MV-4-11 (cell line): ENCODE measurements at regions not wholly inside any gene's neighbourhood (a gene's known extent, or its start where the extent isn't known, plus 50 kb on each side); places are given as distances from the start of the nearest gene placed in this dataset.
"Not testable (repeated sequence)": the region's sequence is repeated elsewhere in the genome, so short reads cannot be mapped to it uniquely, and the experiment has no call there.

Source experiments
- DNase-seq: peaks from one replicate; lab custom pipeline; 2025; lab: John Stamatoyannopoulos, UW

DNA sequence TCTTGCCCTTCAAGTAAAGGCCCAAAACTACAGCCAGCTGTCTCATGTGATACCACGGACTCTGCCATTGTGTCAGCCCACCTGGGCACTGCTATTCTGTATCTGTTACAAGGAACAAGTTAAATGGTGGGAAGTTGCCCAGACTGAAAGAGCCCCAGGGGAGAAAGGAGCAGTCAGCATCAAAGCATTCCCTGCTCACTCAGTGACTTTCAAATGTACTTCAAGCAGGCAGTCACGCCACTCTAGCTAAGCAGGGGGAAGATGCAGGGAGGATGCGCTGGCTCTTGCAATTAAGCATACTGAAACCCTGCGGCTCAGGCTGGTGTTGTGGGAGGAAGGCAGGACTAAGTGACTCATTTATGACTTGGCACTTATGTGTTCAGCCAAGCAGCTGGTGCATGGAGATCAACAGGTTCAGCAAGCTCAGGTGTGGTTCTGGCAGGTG lies 1249.6 kb downstream of the TYW1 start:
- DNase-seq: no peak

DNA sequence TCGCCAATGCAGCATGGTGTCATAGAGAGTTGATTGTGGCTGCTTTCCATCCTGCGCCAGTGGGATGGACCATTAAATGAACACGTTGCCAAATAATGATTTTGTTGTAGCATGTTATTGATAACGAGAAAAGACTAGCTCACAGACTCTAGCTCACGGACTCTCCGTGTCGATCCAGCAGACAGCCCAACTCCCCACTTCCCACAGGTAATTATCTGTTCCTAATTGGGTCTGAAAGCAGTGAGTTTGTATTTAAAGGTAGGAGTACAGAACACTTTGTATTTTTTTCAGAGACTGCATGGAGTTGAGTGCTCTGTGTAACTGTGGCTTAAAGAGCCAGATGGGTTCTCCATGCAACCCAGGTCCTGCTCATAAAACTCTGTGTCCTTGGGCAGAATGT lies 1250.5 kb downstream of the TYW1 start:
- no peak for DNase-seq

DNA sequence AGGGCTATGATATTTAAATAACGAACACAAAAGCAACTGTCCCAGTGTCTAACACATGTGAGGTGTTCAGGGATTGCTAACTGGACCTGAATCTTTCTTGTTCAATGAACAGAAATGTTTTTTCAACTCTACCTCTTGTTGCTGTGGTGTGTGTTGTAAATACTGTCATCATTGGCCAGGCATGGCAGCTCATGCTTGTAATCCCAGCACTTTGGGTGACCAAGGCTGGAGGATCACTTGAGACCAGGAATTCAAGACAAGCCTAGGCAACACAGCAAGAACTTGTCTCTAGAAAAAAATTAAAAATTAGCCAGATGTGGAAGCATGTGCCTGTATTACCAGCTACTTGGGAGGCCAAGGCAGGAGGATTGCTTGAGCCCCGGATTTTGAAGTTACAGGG lies 1250.9 kb downstream of the TYW1 start:
- DNase-seq: no peak

DNA sequence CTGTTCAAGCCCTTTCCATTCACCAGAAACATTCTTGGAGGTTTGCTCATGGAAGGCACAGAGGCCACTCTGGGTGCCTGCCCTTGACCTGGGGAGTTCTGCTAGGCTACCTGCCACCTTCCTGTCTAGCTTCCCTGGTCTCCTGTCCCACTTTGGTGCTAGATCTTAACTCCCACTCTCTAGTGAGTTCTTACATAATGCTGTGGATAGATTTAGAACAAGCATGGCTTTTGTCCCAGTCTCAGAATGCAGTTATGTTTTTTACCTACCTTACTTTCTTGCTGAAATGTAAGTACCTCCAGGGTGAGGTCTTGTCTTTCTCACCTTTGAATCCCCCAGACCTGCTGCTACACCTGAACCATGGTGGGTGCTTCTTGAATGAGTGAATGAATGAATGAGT lies 1252.3 kb downstream of the TYW1 start:
- DNase-seq: no peak

DNA sequence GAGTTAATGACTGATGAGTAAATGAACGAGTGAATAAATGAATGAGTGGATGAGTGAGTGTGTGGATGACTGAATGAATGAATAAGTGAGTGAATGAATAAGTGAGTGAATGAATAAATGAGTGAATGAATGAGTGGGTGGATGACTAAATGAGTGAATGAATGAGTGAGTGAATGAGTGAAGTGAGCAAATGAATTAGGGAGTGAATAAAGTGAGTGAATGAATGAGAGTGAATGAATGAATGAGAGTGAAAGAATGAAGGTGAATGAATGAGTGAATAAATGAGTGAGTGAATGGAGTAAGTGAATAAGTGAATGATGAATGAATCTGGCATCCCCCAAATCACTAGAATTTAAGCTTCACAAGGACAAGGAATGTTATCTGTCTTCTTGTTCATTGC lies 1253.0 kb downstream of the TYW1 start:
- no peak for DNase-seq

DNA sequence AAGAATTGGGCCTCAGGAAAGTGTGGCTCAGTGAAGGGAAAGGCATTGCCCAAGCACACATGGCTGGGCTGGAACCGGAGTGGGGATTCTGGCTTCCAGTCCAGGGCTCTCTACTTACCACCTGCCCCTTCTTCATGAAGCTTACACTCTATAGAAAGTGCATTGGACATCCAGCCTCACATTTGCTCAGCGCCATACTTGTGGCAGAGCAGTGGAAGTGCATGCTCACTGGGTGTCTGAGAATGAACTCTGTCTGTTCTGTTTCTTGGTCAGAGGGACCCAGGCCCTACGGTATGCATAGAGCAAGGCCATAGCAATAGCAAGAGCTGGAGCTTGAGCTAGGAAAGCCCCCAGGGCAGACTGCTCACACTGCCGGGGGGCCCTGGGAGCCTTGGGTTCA lies 1253.5 kb downstream of the TYW1 start:
- no peak for DNase-seq

DNA sequence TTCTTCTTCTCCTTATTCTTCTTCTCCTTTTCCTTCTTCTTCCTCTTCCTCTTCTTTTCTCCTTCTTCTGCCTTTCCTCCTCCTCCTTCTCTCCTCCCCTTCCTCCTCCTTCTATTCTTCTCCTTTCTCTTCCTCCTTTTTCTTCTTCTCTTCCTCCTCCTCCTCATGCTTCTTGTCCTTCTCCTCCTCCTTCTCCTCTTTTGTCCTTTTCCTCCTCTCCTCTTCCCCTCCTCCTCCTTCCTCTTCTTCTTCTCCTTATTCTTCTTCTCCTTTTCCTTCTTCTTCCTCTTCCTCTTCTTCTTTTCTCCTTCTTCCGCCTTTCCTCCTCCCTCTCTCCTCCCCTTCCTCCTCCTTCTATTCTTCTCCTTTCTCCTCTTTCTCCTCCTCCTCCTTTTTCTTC lies 1258.2 kb downstream of the TYW1 start:
- not testable (repeated sequence) for DNase-seq

DNA sequence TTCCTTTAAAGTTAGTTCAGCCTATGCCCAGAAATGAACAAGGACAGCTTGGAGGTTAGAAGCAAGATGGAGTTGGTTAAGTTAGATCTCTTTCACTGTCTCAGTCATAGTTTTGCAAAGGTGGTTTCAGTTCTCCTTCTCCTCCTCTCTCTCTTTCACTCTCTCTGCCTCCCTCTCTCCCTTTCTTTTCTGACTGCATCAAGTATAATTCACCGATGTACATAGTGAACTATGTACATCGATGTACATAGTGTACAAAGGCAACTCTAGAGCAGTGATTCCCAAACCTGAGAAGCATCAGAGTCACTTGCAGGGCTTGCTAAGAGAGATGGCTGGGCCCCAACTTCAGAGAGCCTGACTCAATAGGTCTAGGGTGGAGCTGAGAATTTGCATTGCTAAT lies 1259.7 kb downstream of the TYW1 start:
- DNase-seq: no peak

DNA sequence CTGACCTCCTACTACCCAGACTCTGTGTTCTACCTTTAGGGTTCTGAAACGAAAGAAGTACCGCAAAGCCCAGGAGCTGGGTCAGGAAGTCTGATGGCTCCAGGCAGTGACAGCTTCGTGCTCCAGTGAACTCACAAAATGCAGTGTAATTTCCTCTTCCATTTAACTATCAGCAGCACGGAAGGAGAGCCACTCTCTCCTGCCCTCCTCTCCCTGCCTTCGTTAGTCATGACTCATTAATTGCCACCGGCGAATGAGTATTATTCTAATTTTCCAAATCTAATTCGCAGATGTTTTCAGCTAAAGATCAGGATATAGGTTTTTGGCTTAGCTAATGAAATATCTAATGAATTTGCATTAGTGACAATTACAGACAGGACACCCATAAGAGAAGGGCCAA lies 1262.0 kb downstream of the TYW1 start:
- DNase-seq: no peak

DNA sequence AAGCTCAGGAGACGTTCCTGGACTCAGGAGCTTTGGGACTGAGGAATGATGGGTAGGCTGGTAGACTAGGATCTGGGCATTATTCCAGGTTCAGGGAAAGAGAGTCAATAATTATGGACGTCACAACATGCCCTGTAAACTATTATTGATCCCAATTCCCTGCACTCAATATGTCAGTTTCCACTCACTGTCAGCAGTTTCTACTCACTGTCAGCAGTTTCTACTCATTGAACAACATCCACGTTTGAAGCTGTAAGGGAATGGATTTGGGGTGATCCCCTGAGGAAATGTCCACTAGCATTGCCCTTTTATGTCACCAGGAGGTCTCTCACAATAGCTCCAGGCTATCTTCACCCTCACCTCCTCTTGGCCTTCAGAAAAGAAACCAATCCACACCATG lies 1268.6 kb downstream of the TYW1 start:
- no peak for DNase-seq

DNA sequence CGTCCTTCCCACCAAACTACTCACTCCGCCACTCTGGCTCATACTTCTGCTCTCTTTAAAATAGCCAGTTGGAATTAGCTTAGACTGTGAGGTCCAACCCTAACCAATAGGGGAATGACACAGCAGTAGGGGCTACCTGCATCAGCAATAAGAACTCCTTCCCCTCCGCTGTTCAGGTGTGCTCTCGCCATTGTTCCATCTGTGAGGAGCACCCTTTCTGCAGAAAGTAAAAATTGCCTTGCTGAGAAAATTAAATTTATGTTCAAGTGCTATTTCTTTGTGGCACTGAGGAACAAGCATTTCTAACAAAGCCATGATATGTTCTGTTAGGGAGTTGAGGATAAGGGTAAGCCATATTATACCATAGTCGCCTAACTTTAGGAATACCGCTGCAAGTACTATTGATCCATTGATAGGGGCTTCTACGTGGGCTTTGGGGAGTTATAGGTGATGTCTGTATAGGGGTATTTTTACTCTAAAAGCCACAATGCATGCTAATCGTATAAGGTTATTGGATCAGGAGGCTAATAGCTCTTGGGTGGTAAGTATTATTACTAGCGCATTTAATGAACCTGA lies 1269.5 kb downstream of the TYW1 start:
- DNase-seq: no peak

DNA sequence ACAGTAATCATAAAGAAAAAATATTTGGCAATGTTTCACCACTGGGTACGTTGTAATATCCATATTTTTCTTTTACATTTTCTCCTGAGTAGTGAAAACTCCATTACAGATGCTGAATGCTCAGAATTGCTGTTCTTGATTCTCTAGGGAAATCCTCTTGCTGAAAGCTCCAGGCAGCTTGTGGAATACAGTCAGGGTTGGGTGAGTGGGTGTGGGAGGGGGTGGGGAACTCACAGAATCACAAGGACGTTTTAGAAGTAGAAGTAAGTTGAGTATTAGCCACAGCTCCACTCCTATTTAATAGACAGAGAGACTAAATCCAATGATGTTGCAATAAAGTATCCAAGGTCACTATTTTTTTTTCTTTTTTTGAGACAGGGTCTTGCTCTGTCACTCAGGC lies 1270.9 kb downstream of the TYW1 start:
- DNase-seq: no peak

DNA sequence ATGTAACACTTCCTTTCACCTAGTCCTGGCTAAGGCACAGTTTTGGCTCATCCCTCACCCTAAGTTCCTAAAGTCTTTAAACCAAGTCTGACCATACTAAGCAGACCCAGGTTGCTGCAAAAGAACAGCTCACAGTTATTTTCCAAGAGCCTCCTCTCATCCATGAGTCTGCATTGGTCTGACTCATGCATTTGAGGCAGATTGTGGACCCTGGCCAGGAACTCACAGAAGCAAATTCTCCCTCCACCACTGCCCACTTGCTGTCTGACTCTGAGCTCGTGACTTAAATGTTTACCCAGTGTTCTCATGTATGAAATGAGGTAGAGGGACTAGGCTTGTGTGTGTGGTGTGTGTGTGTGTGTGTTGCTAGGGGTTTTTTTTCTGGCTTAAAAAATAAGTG lies 1272.8 kb downstream of the TYW1 start:
- DNase-seq: no peak

DNA sequence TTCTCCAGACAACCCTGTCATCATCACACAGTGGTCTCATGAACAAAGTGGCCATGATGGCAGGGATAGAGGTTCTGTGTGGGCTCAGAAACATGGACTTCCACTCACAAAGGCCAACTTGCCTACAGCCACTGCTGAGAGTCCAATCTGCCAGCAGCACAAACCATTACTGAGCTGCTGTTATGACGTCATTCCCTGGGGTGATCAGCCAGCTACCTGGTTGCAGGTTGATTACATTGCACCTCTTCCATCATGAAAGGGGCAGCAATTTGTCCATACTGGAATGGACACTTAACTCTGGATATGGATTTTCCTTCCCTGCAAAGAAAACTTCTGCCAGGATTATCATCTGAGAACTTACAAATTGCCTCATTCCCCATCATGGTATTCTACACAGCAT lies 1275.9 kb downstream of the TYW1 start:
- no peak for DNase-seq

DNA sequence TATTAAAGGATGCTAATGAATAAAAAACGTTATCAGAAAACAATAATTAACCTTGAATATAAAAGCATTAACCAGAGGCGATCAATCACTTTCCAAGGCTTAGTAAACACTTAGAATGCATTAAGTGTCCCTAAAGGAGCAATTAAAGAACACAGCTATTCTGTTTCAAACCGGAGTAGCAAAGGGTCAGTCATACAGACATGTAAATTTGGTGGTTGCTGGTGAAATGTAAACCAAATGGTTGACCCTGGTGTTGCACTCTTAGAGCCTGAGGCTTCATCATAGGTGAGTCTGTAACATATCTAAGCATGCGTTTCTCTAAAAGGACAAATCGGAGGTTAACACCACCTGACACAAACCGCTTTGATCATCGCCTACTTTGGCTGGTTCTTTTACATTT lies 1280.1 kb downstream of the TYW1 start:
- DNase-seq: no peak

DNA sequence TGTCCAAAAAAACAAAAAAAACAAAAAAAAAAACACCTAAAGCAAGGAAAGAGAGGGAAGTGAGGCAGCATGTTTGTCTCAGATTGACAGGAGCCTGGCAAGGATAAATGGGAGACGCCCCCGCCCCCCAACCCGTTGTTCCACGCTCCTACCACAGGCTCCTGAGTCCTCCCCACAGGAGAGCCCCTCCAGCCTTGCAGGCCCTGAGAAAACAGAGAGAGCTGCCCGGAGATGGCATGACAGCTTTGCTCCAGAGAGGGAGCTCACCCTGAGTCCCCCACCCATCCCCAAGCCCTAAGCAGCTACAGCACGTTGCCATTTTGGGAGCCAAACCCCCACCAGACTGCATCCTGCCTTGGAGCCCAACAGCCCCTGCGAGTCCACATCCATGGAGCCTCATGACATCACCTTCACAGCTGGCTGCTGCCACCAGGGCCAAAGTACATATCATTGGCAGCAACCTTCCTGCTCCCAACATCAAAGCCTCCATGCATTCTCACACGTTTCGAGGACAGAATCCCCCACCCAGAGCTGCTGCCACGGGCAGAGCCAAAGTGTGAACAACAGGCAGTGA lies 1283.3 kb downstream of the TYW1 start:
- DNase-seq: no peak

DNA sequence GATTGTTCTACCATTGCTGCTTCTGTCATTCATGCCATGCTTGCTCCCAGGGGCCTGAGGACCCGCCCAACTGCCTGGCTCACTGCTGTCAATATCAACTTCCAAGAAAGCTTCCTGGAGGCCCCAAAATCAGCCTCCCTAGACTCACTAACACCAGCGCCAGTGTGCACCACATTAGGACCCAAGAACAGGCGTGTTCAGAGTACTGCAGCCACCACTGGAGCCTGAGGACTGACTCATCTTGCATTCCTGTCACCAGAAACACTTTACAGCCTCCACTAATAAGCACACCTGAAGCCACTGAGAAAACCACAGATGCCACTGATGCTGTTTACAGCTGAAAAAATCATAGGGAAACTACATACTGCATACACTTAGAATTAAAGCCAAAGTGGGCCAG lies 1284.3 kb downstream of the TYW1 start:
- no peak for DNase-seq

DNA sequence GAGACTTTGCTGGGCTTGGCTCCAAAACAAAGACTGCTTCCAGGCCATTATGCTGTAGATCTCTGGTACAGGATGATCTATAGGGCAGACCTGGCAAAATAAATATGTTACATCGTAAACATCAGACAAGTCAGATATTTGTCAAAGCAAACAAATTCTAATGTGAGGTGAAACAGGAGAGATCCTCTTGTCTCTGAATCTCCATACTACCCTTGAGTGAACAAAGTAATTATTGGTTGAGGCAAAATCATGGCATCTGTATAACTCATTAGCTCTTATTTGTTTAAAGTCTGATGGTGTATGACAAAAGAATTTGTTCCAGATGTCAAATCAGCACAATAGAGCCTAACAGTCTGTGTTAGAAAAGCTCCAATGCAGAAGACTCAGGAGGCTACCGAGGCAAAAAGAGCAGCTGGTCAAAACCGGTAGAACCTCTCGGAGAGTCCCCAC lies 1291.5 kb downstream of the TYW1 start:
- no peak for DNase-seq

DNA sequence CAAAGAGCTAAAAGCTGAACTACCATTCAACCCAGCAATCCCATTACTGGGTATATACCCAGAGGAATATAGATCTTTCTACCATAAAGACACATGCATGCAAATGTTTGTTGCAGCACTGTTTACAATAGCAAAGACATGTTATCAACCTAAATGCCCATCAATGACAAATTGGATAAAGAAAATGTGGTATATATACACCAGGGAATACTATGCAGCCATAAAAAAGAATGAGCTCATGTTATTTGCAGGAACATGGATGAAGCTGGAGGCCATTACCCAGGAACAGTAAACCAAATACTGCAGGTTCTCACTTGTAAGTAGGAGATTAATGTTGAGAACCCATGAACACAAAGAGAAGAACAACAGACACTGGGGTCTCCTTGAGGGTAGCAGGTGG lies 1295.1 kb downstream of the TYW1 start:
- no peak for DNase-seq

DNA sequence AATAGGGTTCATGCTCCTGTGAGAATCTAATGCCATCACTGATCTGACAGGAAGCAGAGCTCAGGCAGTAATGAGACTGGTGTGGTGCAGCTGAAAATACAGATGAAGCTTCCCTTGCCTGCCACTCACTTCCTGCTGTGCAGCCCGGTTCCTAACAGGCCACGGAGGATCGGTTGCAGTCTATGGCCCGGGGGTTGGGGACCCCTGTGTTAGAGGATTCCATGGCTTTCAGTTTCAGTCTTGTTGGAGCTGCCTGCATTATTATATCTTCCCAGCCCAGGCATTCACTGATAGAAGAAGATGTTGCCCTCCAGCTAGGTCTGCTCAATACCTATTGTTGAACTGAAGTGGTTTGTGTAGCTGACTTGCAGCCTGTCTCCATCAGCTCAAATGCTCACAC lies 1298.8 kb downstream of the TYW1 start:
- no peak for DNase-seq

DNA sequence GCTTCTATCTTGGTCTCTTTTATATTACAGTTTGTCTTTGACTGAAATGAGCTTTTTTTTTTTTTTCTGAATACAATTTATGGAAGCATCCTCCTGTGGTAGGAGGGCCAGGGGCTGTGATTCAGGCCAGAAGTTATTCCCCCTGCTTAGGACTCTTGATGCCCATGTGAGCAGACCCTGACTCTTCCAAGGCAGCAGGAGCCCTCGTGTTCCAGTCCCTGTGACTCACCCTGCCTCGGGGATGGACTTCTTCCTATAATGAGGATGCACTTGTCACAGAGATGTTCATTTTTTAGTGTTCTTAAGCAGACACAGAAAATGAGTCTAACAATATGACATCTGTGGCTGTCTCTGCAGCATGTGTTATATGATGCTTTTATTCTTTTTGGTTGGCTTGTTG lies 1293.7 kb upstream of the AUTS2 start:
- DNase-seq: no peak

DNA sequence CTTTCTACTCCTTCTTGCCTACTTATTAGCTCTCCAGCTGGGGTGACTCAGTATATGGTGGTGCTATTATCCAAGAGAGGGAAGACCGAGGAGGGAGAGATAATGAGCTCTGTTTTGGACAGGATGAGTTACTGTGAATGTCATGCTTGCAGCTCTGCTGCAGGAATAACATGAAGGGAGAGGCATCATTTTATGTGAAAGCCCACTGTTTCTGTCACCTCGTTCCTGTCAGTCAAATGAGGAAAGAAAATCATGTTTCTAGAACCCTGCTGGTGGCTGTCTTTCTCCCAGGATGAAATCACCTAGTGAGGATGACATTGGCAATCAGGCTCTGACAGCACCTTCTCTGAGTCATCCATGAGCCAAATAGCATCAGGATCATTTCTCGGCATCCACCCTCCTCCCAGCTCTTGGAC lies 1291.6 kb upstream of the AUTS2 start:
- no peak for DNase-seq

DNA sequence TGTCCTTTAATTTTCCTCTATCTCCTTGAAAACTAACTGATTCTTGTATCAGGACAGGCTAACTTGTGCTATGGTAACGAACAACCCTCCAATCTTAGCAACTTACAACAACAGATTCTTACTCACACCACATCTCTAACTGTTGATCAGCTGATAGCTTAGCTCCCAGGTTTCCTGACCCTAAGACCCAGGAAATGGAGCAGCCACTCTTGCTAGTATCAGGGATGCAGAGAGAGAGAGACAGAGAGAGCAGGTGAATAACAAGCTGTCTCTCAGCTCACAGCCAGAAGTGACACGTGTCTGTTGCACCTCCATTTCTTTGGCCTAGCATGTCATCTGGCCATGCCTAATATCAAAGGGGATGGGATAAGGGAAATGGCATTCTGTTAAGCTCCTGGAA lies 1289.0 kb upstream of the AUTS2 start:
- DNase-seq: no peak

DNA sequence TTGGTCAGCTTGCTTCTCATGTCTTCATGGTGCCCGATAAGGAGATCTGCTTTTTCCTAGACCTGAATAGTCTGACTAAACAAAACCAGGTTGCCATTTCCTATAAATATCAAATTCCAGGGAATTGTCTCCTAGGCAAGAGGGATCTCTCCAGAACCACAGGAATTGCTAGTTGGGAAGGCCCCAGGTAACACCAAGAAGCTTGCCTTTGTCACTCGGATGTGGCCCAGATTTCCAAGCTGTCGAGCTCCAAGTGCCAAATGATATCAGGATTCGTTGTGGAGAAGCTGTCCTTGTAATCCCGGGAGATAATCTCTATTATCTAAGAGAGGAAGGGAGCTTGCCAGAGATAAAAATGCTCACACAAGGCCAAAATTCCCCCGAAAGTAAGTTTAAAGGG lies 1288.5 kb upstream of the AUTS2 start:
- no peak for DNase-seq

DNA sequence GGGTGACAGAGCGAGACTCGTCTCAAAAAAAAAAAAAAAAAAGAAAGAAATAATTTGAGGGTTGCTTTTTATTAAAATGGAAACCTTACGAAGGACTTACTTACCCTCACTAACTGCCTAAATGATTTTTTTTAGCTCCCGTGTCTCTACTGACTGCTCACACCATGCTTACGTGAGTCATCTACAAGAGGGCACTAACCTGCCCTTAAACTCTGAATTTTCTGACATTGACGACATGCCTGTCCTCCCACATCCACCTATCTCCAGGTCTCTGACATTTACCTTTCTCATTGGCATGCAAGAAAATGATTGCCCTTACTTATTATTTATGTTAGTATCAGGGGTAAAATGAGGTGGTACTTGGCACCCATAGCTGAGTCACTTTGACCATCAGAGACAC lies 1286.3 kb upstream of the AUTS2 start:
- DNase-seq: no peak
